ENCODE measurements at regions not wholly inside any gene's neighbourhood (a gene's known extent, or its start where the extent isn't known, plus 50 kb on each side); places are given as distances from the start of the nearest gene placed in this dataset.

DNA sequence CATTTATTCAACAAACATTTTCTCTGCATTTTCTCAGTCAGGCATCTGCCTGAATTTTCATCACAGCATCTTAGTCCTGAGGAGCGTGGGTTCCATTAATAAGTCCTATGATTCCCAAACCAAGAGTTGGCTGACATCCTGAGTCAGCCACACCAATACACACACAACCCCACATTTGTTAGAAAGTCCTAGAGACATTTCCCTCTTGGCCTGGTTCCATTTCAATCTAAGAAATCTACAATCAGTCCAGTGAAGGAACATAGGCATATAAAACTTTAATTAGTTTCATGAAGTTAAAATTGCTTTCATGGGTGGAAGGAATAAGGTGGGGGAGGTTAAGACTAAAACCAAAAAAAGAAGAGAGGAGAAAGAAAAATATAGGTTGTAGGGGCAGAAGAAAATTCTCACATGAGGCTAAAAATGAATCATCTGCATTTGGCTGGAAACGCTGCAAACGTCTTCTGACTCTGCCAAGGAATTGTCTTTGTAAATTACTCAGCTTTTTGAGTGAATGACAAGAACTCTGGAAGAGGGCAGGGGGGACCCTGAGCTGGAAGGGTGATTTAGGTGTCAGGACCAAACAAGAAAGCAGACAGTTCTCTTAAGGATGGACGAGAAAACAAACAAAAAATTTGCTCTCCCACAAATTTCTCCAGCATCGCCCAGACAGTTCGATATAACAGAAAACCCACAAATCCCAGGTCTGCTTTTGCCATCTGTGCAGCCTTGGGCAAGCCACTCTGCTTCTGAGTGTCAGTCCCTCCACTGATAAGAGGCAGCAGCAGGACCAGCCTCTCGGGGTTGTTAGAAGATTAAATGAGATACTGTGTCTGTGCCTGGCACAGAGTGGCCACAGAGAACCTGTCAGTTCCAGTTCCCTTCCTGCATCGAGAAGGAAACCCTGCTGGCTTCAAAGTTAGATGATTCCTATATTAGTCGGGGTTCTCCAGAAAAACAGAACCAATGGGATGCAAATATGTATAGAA is 289.7 kb downstream of the CDK5RAP2 start:
- Histone ChIP-seq H3K27ac (ENCODE audit: low read depth in 1 of 2, low read length in 2 of 2) (no peak overlapping the region), H3K36me3 (ENCODE audit: control insufficient read depth in 4 of 4, insufficient read depth in 3 of 4, low read depth in 1 of 4, low read length in 3 of 4) (no peaks in the 10 kb centered on the region), H3K9me3 (ENCODE audit: control insufficient read depth in 4 of 4, low read length in 3 of 4) (peaks cover 0 to 1% (median 0%) of the 10 kb centered on the region in 4 donors), H3K4me1 (ENCODE audit: control insufficient read depth in 4 of 4, insufficient read depth in 4 of 4, low read length in 3 of 4) (no peaks in the 10 kb centered on the region), H3K9ac (ENCODE audit: low read depth in 1 of 2, low read length in 2 of 2) (no peak overlapping the region), H3K27me3 (ENCODE audit: control insufficient read depth in 4 of 4, insufficient read depth in 4 of 4, low read length in 3 of 4) (no peaks in the 10 kb centered on the region), H3K4me3 (ENCODE audit: low read depth in 1 of 3, low read length in 3 of 3) (no peak overlapping the region)
- no peak for TF ChIP-seq HNF4A (conservative IDR thresholded peaks at IDR 0.05)
- no peak for TF ChIP-seq JUND (IDR thresholded peaks at IDR 0.05)
- no peak for TF ChIP-seq NR2F2 (IDR thresholded peaks at IDR 0.05)
- TF ChIP-seq, protein P1, sequence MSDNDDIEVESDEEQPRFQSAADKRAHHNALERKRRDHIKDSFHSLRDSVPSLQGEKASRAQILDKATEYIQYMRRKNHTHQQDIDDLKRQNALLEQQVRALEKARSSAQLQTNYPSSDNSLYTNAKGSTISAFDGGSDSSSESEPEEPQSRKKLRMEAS (IDR thresholded peaks at IDR 0.05): no peak
- no peak for TF ChIP-seq YY1 (IDR thresholded peaks at IDR 0.05)
- TF ChIP-seq, protein P2, sequence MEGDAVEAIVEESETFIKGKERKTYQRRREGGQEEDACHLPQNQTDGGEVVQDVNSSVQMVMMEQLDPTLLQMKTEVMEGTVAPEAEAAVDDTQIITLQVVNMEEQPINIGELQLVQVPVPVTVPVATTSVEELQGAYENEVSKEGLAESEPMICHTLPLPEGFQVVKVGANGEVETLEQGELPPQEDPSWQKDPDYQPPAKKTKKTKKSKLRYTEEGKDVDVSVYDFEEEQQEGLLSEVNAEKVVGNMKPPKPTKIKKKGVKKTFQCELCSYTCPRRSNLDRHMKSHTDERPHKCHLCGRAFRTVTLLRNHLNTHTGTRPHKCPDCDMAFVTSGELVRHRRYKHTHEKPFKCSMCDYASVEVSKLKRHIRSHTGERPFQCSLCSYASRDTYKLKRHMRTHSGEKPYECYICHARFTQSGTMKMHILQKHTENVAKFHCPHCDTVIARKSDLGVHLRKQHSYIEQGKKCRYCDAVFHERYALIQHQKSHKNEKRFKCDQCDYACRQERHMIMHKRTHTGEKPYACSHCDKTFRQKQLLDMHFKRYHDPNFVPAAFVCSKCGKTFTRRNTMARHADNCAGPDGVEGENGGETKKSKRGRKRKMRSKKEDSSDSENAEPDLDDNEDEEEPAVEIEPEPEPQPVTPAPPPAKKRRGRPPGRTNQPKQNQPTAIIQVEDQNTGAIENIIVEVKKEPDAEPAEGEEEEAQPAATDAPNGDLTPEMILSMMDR (IDR thresholded peaks at IDR 0.05; ENCODE audit: low read depth, low read length, missing input control): no peak
- TF ChIP-seq SP1 (IDR thresholded peaks at IDR 0.05): no peak
- no peak for TF ChIP-seq EGR1 (IDR thresholded peaks at IDR 0.05; ENCODE audit: low read depth in 2 of 2)
- TF ChIP-seq GABPA (IDR thresholded peaks at IDR 0.05 in 1 of 2, conservative IDR thresholded peaks at IDR 0.05 in 1 of 2): no peak
- no peak for TF ChIP-seq RXRA (IDR thresholded peaks at IDR 0.05)
- no peak for TF ChIP-seq RAD21 (IDR thresholded peaks at IDR 0.05)
- TF ChIP-seq, protein P3, sequence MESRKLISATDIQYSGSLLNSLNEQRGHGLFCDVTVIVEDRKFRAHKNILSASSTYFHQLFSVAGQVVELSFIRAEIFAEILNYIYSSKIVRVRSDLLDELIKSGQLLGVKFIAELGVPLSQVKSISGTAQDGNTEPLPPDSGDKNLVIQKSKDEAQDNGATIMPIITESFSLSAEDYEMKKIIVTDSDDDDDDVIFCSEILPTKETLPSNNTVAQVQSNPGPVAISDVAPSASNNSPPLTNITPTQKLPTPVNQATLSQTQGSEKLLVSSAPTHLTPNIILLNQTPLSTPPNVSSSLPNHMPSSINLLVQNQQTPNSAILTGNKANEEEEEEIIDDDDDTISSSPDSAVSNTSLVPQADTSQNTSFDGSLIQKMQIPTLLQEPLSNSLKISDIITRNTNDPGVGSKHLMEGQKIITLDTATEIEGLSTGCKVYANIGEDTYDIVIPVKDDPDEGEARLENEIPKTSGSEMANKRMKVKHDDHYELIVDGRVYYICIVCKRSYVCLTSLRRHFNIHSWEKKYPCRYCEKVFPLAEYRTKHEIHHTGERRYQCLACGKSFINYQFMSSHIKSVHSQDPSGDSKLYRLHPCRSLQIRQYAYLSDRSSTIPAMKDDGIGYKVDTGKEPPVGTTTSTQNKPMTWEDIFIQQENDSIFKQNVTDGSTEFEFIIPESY (IDR thresholded peaks at IDR 0.05): no peak
- TF ChIP-seq HNF4G (IDR thresholded peaks at IDR 0.05): no peak
- TF ChIP-seq, protein P4, sequence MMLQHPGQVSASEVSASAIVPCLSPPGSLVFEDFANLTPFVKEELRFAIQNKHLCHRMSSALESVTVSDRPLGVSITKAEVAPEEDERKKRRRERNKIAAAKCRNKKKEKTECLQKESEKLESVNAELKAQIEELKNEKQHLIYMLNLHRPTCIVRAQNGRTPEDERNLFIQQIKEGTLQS (IDR thresholded peaks at IDR 0.05): no peak
- TF ChIP-seq, protein P5, sequence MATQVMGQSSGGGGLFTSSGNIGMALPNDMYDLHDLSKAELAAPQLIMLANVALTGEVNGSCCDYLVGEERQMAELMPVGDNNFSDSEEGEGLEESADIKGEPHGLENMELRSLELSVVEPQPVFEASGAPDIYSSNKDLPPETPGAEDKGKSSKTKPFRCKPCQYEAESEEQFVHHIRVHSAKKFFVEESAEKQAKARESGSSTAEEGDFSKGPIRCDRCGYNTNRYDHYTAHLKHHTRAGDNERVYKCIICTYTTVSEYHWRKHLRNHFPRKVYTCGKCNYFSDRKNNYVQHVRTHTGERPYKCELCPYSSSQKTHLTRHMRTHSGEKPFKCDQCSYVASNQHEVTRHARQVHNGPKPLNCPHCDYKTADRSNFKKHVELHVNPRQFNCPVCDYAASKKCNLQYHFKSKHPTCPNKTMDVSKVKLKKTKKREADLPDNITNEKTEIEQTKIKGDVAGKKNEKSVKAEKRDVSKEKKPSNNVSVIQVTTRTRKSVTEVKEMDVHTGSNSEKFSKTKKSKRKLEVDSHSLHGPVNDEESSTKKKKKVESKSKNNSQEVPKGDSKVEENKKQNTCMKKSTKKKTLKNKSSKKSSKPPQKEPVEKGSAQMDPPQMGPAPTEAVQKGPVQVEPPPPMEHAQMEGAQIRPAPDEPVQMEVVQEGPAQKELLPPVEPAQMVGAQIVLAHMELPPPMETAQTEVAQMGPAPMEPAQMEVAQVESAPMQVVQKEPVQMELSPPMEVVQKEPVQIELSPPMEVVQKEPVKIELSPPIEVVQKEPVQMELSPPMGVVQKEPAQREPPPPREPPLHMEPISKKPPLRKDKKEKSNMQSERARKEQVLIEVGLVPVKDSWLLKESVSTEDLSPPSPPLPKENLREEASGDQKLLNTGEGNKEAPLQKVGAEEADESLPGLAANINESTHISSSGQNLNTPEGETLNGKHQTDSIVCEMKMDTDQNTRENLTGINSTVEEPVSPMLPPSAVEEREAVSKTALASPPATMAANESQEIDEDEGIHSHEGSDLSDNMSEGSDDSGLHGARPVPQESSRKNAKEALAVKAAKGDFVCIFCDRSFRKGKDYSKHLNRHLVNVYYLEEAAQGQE (IDR thresholded peaks at IDR 0.05): no peak
- no peak for TF ChIP-seq TAF1 (conservative IDR thresholded peaks at IDR 0.05)
- TF ChIP-seq FOXA2 (IDR thresholded peaks at IDR 0.05): no peak
- 87% methylated on average over 9 of the region's 9 CpGs for WGBS
- DNase-seq (ENCODE audit: low spot score): no peak

Measured in liver (tissue), 8 donors.